Stimulated activated CD4-positive, alpha-beta T cell treated with anti-CD3 and anti-CD28 coated beads, TNF-alpha, amount 100 ng/mL, for 24 hours (primary cell): ENCODE measurements at regions not wholly inside any gene's neighbourhood (a gene's known extent, or its start where the extent isn't known, plus 50 kb on each side); places are given as distances from the start of the nearest gene placed in this dataset.

ENCODE experiments used
- DNase-seq, 3 experiments: peaks; one replicate each; pipeline ENCODE4 v3.0.0-alpha.2; 2020; ENCODE audit warnings: low read depth in 3 of 3

- DNase-seq = no peak
These were observed 98.8 kb upstream of the KLHL29 start for GRCh38 chr2:23286031-23286757.

GRCh38 chr2:23286758-23287704 lies 97.9 kb upstream of the KLHL29 start:
- DNase-seq = no peak

GRCh38 chr2:23289671-23290070 lies 95.3 kb upstream of the KLHL29 start:
- DNase-seq = no peak

- no peak for DNase-seq
These were observed 93.7 kb upstream of the KLHL29 start for GRCh38 chr2:23291239-23291638.

- no peak for DNase-seq
These were observed 93.0 kb upstream of the KLHL29 start for GRCh38 chr2:23292024-23292423.

GRCh38 chr2:23293063-23293462 lies 91.9 kb upstream of the KLHL29 start:
- DNase-seq = no peak

- DNase-seq = no peak
These were observed 91.2 kb upstream of the KLHL29 start for GRCh38 chr2:23293731-23294130.

- no peak for DNase-seq
These were observed 90.7 kb upstream of the KLHL29 start for GRCh38 chr2:23294238-23294637.

- DNase-seq = no peak
These were observed 88.3 kb upstream of the KLHL29 start for GRCh38 chr2:23296691-23297090.

GRCh38 chr2:23297112-23297511 lies 87.9 kb upstream of the KLHL29 start:
- DNase-seq = no peak

GRCh38 chr2:23298551-23298950 lies 86.4 kb upstream of the KLHL29 start:
- no peak for DNase-seq

GRCh38 chr2:23299476-23300195 lies 85.3 kb upstream of the KLHL29 start:
- DNase-seq = no peak

GRCh38 chr2:23301136-23301535 lies 83.8 kb upstream of the KLHL29 start:
- no peak for DNase-seq

GRCh38 chr2:23302591-23302990 lies 82.4 kb upstream of the KLHL29 start:
- no peak for DNase-seq

GRCh38 chr2:23306401-23306800 lies 78.6 kb upstream of the KLHL29 start:
- no peak for DNase-seq

GRCh38 chr2:23311186-23311585 lies 73.8 kb upstream of the KLHL29 start:
- no peak for DNase-seq

- DNase-seq = peak in 1 of 3 experiments; percentile 19
These were observed 71.9 kb upstream of the KLHL29 start for GRCh38 chr2:23312996-23313606.

GRCh38 chr2:23314687-23315086 lies 70.3 kb upstream of the KLHL29 start:
- DNase-seq = no peak

GRCh38 chr2:23320058-23320457 lies 64.9 kb upstream of the KLHL29 start:
- no peak for DNase-seq

- no peak for DNase-seq
These were observed 63.2 kb upstream of the KLHL29 start for GRCh38 chr2:23321751-23322150.

- DNase-seq = no peak
These were observed 62.3 kb upstream of the KLHL29 start for GRCh38 chr2:23322567-23323197.
